IMR-90 (cell line): ENCODE measurements at regions not wholly inside any gene's neighbourhood (a gene's known extent, or its start where the extent isn't known, plus 50 kb on each side); places are given as distances from the start of the nearest gene placed in this dataset.

ENCODE experiments used
- BHLHE40 ChIP-seq: fragments of 150-350 bp; IDR thresholded peaks from 2 replicates; pipeline ENCODE4 v1.6.1; 2016; ENCODE audit warnings: mild to moderate bottlenecking, low read depth, low read length
- CEBPB ChIP-seq: IDR thresholded peaks from 2 replicates; pipeline ENCODE4 v1.6.1; 2012; ENCODE audit warnings: low read depth, low read length, improper control_type of control experiment
- CHD1 ChIP-seq: IDR thresholded peaks from 2 replicates; pipeline ENCODE4 v1.6.1; 2012; ENCODE audit warnings: low read depth, low read length, improper control_type of control experiment
- FOS ChIP-seq: fragments of 150-350 bp; IDR thresholded peaks from 2 replicates; pipeline ENCODE4 v1.6.1; 2016; ENCODE audit warnings: low read depth, low read length
- MAFK ChIP-seq: IDR thresholded peaks from 2 replicates; pipeline ENCODE4 v1.6.1; 2012; ENCODE audit warnings: low read depth, low read length, improper control_type of control experiment
- MAZ ChIP-seq: IDR thresholded peaks from 2 replicates; pipeline ENCODE4 v1.6.1; 2012; ENCODE audit warnings: low read depth, mild to moderate bottlenecking, low read length, improper control_type of control experiment, moderate library complexity, borderline replicate concordance
- NFE2L2 ChIP-seq: fragments of 150-350 bp; IDR thresholded peaks from 2 replicates; pipeline ENCODE4 v1.6.1; 2016; ENCODE audit warnings: low read depth, mild to moderate bottlenecking, low read length
- POLR2A ChIP-seq: IDR thresholded peaks from 2 replicates; pipeline ENCODE4 v1.6.1; 2012; ENCODE audit warnings: mild to moderate bottlenecking, low read depth, low read length
- RAD21 ChIP-seq: IDR thresholded peaks from 2 replicates; pipeline ENCODE4 v1.6.1; 2012; ENCODE audit warnings: low read length, improper control_type of control experiment
- RCOR1 ChIP-seq: IDR thresholded peaks from 2 replicates; pipeline ENCODE4 v1.6.1; 2012; ENCODE audit warnings: mild to moderate bottlenecking, low read length, improper control_type of control experiment; ENCODE audit not compliant: insufficient replicate concordance
- RFX5 ChIP-seq: IDR thresholded peaks from 2 replicates; pipeline ENCODE4 v1.8.0; 2012; ENCODE audit warnings: low read depth, mild to moderate bottlenecking, low read length, moderate library complexity
- SMC3 ChIP-seq: fragments of 150-350 bp; IDR thresholded peaks from 2 replicates; pipeline ENCODE4 v1.6.1; 2016; ENCODE audit warnings: low read depth, mild to moderate bottlenecking, antibody characterized with exemption, low read length, moderate library complexity
- USF2 ChIP-seq: fragments of 150-350 bp; IDR thresholded peaks from 2 replicates; pipeline ENCODE4 v1.6.1; 2017; ENCODE audit warnings: mild to moderate bottlenecking, antibody characterized with exemption, low read length, low read depth
- TF ChIP-seq, protein P1 (sequence below): conservative IDR thresholded peaks from 2 replicates; pipeline ENCODE4 v1.5.1; 2012; ENCODE audit warnings: mild to moderate bottlenecking, low read depth, low read length, improper control_type of control experiment

DNA sequence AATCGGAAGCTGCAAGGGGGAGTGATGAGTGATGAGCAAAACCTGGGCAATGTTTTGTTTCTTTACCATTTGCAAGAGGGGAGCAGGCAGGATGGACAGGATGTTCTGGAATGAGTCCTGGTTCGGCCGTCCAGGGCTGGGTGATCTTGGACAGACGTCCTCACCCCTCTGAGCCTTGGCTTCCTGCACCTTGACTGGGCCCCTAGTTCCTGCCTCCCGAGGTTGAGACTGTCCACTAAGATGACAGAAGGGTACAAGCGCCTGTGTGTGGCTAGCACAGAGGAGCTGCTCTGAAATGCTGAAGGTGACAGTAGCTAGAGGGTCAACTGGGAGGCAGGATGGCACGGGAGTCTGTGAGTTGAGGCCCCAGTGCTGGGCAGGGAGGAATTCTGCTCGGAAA is 306.2 kb downstream of the MN1 start:
- TF ChIP-seq USF2 (no peak), CEBPB (no peak), POLR2A (no peak), SMC3 (no peak), RCOR1 (no peak), RFX5 (no peak), FOS (no peak), MAFK (no peak), NFE2L2 (no peak), MAZ (no peak), RAD21 (no peak), CHD1 (no peak), BHLHE40 (no peak)
- TF ChIP-seq, protein P1, sequence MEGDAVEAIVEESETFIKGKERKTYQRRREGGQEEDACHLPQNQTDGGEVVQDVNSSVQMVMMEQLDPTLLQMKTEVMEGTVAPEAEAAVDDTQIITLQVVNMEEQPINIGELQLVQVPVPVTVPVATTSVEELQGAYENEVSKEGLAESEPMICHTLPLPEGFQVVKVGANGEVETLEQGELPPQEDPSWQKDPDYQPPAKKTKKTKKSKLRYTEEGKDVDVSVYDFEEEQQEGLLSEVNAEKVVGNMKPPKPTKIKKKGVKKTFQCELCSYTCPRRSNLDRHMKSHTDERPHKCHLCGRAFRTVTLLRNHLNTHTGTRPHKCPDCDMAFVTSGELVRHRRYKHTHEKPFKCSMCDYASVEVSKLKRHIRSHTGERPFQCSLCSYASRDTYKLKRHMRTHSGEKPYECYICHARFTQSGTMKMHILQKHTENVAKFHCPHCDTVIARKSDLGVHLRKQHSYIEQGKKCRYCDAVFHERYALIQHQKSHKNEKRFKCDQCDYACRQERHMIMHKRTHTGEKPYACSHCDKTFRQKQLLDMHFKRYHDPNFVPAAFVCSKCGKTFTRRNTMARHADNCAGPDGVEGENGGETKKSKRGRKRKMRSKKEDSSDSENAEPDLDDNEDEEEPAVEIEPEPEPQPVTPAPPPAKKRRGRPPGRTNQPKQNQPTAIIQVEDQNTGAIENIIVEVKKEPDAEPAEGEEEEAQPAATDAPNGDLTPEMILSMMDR = no peak
